IMR-90 (cell line): ENCODE measurements at regions not wholly inside any gene's neighbourhood (a gene's known extent, or its start where the extent isn't known, plus 50 kb on each side); places are given as distances from the start of the nearest gene placed in this dataset.

Experiments used
- ATAC-seq: fragments of 200-7000 bp; cut with Tn5 transposase; 2 replicates; pipeline ENCODE4 v1.9.1; 2020; ENCODE audit warnings: low read depth, mild to moderate bottlenecking, moderate library complexity
- BruUV-seq: library from RNA; stranded (reverse); fragments of 400-500 nt; replicated peaks from 2 replicates; lab custom pipeline; 2021; lab: Mats Ljungman, UMichigan
- CTCF ChIA-PET: fragments of 300-600 bp; formaldehyde crosslinking; extraction: SDS; loops from one replicate; lab custom pipeline; 2021; ENCODE audit warnings: antibody characterized with exemption; lab: Yijun Ruan, JAX
- POLR2A ChIA-PET: fragments of 300-600 bp; sonication (Branson Sonifier 250); formaldehyde crosslinking; loops from one replicate; lab custom pipeline; 2022; ENCODE audit warnings: antibody characterized with exemption; ENCODE audit not compliant: unreplicated experiment; lab: Charles Lee
- DNase-seq: peaks from one replicate; pipeline ENCODE4 v3.0.0; 2013
- H2AFZ ChIP-seq: replicated peaks from 2 replicates; pipeline ENCODE3; 2013; ENCODE audit warnings: low read length, mild to moderate bottlenecking; ENCODE audit not compliant: poor library complexity
- H2AK5ac ChIP-seq: 2 replicates; pipeline ENCODE4 v1.6.1; 2013; ENCODE audit warnings: low read depth, low read length, inconsistent platforms
- H2AK9ac ChIP-seq: replicated peaks from 2 replicates; pipeline ENCODE3; 2013; ENCODE audit warnings: mild to moderate bottlenecking, low read depth, low read length, moderate library complexity; ENCODE audit not compliant: poor library complexity
- H2BK120ac ChIP-seq: 2 replicates; pipeline ENCODE4 v1.6.1; 2013; ENCODE audit warnings: low read depth, low read length, inconsistent platforms
- H2BK15ac ChIP-seq: 3 replicates; pipeline ENCODE4 v1.6.1; 2013; ENCODE audit warnings: low read depth, low read length, inconsistent platforms
- H2BK20ac ChIP-seq: 2 replicates; pipeline ENCODE4 v1.6.1; 2013; ENCODE audit warnings: low read depth, mild to moderate bottlenecking, inconsistent platforms, low read length, moderate library complexity
- H2BK5ac ChIP-seq: 2 replicates; pipeline ENCODE4 v1.6.1; 2013; ENCODE audit warnings: mild to moderate bottlenecking, low read depth, low read length, inconsistent platforms; ENCODE audit not compliant: poor library complexity, severe bottlenecking
- H3K14ac ChIP-seq: replicated peaks from 2 replicates; pipeline ENCODE4 v1.6.1; 2013; ENCODE audit warnings: low read depth, low read length, inconsistent platforms
- H3K18ac ChIP-seq: 2 replicates; pipeline ENCODE4 v1.6.1; 2013; ENCODE audit warnings: low read depth, low read length, control low read depth
- H3K23ac ChIP-seq: 2 replicates; pipeline ENCODE4 v1.6.1; 2013; ENCODE audit warnings: low read depth, low read length, inconsistent platforms
- H3K27ac ChIP-seq: 2 replicates; pipeline ENCODE4 v1.5.1; 2013; ENCODE audit warnings: mild to moderate bottlenecking, control low read depth, low read length; ENCODE audit not compliant: insufficient read depth
- H3K27me3 ChIP-seq: 2 replicates; pipeline ENCODE4 v1.6.1; 2013; ENCODE audit warnings: low read length; ENCODE audit not compliant: control insufficient read depth, insufficient read depth
- H3K36me3 ChIP-seq: 2 replicates; pipeline ENCODE4 v1.6.1; 2013; ENCODE audit warnings: low read length, mixed read lengths; ENCODE audit not compliant: control insufficient read depth, insufficient read depth
- H3K4ac ChIP-seq: 2 replicates; pipeline ENCODE4 v1.6.1; 2013; ENCODE audit warnings: low read depth, low read length, inconsistent platforms
- H3K4me1 ChIP-seq: 2 replicates; pipeline ENCODE4 v1.6.1; 2013; ENCODE audit warnings: low read length, mixed read lengths; ENCODE audit not compliant: control insufficient read depth, insufficient read depth
- H3K4me2 ChIP-seq: 2 replicates; pipeline ENCODE4 v1.6.1; 2013; ENCODE audit warnings: low read depth, mild to moderate bottlenecking, control low read depth, low read length, moderate library complexity
- H3K4me3 ChIP-seq: 2 replicates; pipeline ENCODE4 v1.5.1; 2013; ENCODE audit warnings: low read depth, mild to moderate bottlenecking, control low read depth, low read length, moderate library complexity; ENCODE audit not compliant: insufficient read depth
- H3K56ac ChIP-seq: 2 replicates; pipeline ENCODE4 v1.6.1; 2013; ENCODE audit warnings: low read length, inconsistent platforms; ENCODE audit not compliant: insufficient read depth; ENCODE audit errors: extremely low read depth
- H3K79me1 ChIP-seq, 2 experiments: 2 replicates each; pipeline ENCODE4 v1.6.1; 2013; ENCODE audit warnings: low read length in 2 of 2, inconsistent platforms in 1 of 2, low read depth in 1 of 2
- H3K9ac ChIP-seq: 2 replicates; pipeline ENCODE4 v1.6.1; 2013; ENCODE audit warnings: low read depth, low read length, control low read depth
- H3K9me1 ChIP-seq: 2 replicates; pipeline ENCODE4 v1.6.1; 2013; ENCODE audit warnings: low read length, inconsistent platforms; ENCODE audit not compliant: insufficient read depth
- H3K9me3 ChIP-seq: 2 replicates; pipeline ENCODE4 v1.6.1; 2013; ENCODE audit warnings: low read length; ENCODE audit not compliant: control insufficient read depth, insufficient read depth
- H4K20me1 ChIP-seq: 2 replicates; pipeline ENCODE4 v1.6.1; 2013; ENCODE audit warnings: low read length, inconsistent platforms; ENCODE audit not compliant: insufficient read depth
- H4K5ac ChIP-seq: 2 replicates; pipeline ENCODE4 v1.6.1; 2013; ENCODE audit warnings: mild to moderate bottlenecking, low read depth, low read length, control low read depth
- H4K8ac ChIP-seq, 2 experiments: 2 replicates each; pipeline ENCODE4 v1.6.1; 2013; ENCODE audit warnings: low read depth in 2 of 2, low read length in 2 of 2, control low read depth in 1 of 2, inconsistent platforms in 1 of 2
- H4K91ac ChIP-seq: 2 replicates; pipeline ENCODE4 v1.6.1; 2013; ENCODE audit warnings: low read depth, low read length, inconsistent platforms; ENCODE audit not compliant: insufficient read depth
- BHLHE40 ChIP-seq: fragments of 150-350 bp; IDR thresholded peaks from 2 replicates; pipeline ENCODE4 v1.6.1; 2016; ENCODE audit warnings: mild to moderate bottlenecking, low read depth, low read length
- CTCF ChIP-seq: conservative IDR thresholded peaks from 2 replicates; pipeline ENCODE4 v1.5.1; 2012; ENCODE audit warnings: mild to moderate bottlenecking, low read depth, low read length, improper control_type of control experiment
- ELK1 ChIP-seq: fragments of 150-350 bp; IDR thresholded peaks from 2 replicates; pipeline ENCODE4 v1.6.1; 2016; ENCODE audit warnings: low read depth, mild to moderate bottlenecking, low read length, moderate library complexity, borderline replicate concordance
- FOS ChIP-seq: fragments of 150-350 bp; IDR thresholded peaks from 2 replicates; pipeline ENCODE4 v1.6.1; 2016; ENCODE audit warnings: low read depth, low read length
- MAFK ChIP-seq: IDR thresholded peaks from 2 replicates; pipeline ENCODE4 v1.6.1; 2012; ENCODE audit warnings: low read depth, low read length, improper control_type of control experiment
- NFE2L2 ChIP-seq: fragments of 150-350 bp; IDR thresholded peaks from 2 replicates; pipeline ENCODE4 v1.6.1; 2016; ENCODE audit warnings: low read depth, mild to moderate bottlenecking, low read length
- POLR2A ChIP-seq: IDR thresholded peaks from 2 replicates; pipeline ENCODE4 v1.6.1; 2012; ENCODE audit warnings: mild to moderate bottlenecking, low read depth, low read length
- RAD21 ChIP-seq: IDR thresholded peaks from 2 replicates; pipeline ENCODE4 v1.6.1; 2012; ENCODE audit warnings: low read length, improper control_type of control experiment
- RCOR1 ChIP-seq: IDR thresholded peaks from 2 replicates; pipeline ENCODE4 v1.6.1; 2012; ENCODE audit warnings: mild to moderate bottlenecking, low read length, improper control_type of control experiment; ENCODE audit not compliant: insufficient replicate concordance
- USF2 ChIP-seq: fragments of 150-350 bp; IDR thresholded peaks from 2 replicates; pipeline ENCODE4 v1.6.1; 2017; ENCODE audit warnings: mild to moderate bottlenecking, antibody characterized with exemption, low read length, low read depth
- WGBS, 2 experiments: methylation state at CpG; one replicate each; pipeline versions ENCODE4 v1.1.5 to v1.1.7; 2013; ENCODE audit warnings: missing lambda C conversion rate in 2 of 2; ENCODE audit not compliant: insufficient read length in 1 of 2; ENCODE audit errors: extremely low coverage in 2 of 2; 5-methylcytosine and 5-hydroxymethylcytosine counted together
- dilution Hi-C: fragments of 300-500 bp; cut with HindIII; formaldehyde crosslinking; loops from one replicate; pipeline ENCODE4 v1.14.3; 2018; ENCODE audit warnings: low sequenced_read_pairs; ENCODE audit not compliant: unreplicated experiment
- in situ Hi-C: fragments of 300-500 bp; cut with MboI; formaldehyde crosslinking; loops from 3 replicates; pipeline ENCODE4 v1.14.3; 2019; ENCODE audit warnings: low sequenced_read_pairs, inconsistent platforms, mixed read lengths
- intact Hi-C: fragments of 100-400 bp; cut with micrococcal nuclease; formaldehyde crosslinking; loops from 2 replicates; pipeline ENCODE4 v1.10.0; 2022

DNA sequence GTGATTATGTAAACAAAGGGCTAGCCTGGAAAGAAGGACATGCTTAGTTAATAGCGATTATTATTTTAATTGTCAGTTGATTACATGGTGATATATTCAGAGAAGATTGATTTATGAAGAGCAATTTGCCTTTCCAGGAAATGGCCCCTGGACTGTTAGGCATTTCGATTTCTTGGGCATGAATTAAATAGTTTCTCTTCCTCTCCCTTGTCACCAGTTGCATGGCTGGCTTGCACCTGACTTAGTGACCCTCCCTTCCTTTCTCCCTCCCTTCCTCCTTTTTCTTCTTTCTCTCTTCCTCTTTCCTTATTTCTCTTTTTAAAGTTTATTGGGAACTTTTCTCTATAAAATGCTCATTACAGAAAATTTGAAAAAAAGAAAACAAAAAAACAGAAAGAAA, 235.4 kb downstream of the CDC5L start:
- POLR2A ChIA-PET: no interaction called here

More for the DNA sequence above, 235.4 kb downstream of the CDC5L start:
- H3K14ac ChIP-seq: no peak overlapping the region
- H3K9me3 ChIP-seq: no peaks in the 10 kb centered on the region
- CTCF ChIA-PET: no interaction called here
- no peak overlapping the region for H4K8ac ChIP-seq
- H3K4ac ChIP-seq: no peak overlapping the region
- intact Hi-C loops (no loop called here), dilution Hi-C loops (no loop called here), in situ Hi-C loops (no loop called here)
- no peak overlapping the region for H3K27ac ChIP-seq
- ATAC-seq (no peak), DNase-seq (no peak)
- no peak overlapping the region for H3K18ac ChIP-seq
- H2AK5ac ChIP-seq: no peak overlapping the region
- no peaks in the 10 kb centered on the region for H3K79me1 ChIP-seq
- no peak overlapping the region for H3K9ac ChIP-seq
- no peak overlapping the region for H2AK9ac ChIP-seq
- H3K23ac ChIP-seq: no peak overlapping the region
- no CpG with 5 or more reads among the region's 2 CpGs for WGBS, 2 experiments
- BruUV-seq: no TSS peak
- H3K56ac ChIP-seq: no peak overlapping the region
- H3K27me3 ChIP-seq: peaks cover 37% of the 10 kb centered on the region
- no peak overlapping the region for H2BK20ac ChIP-seq
- TF ChIP-seq FOS (no peak), RCOR1 (no peak), BHLHE40 (no peak), NFE2L2 (no peak), USF2 (no peak), ELK1 (no peak), POLR2A (no peak), RAD21 (no peak), CTCF (no peak), MAFK (no peak)
- H2BK5ac ChIP-seq: no peak overlapping the region
- no peak overlapping the region for H4K5ac ChIP-seq
- H4K91ac ChIP-seq: no peak overlapping the region
- no peak overlapping the region for H2AFZ ChIP-seq
- H3K4me3 ChIP-seq: no peak overlapping the region
- H2BK120ac ChIP-seq: no peak overlapping the region
- no peaks in the 10 kb centered on the region for H4K20me1 ChIP-seq
- no peak overlapping the region for H3K4me2 ChIP-seq
- no peaks in the 10 kb centered on the region for H3K36me3 ChIP-seq
- H2BK15ac ChIP-seq: no peak overlapping the region
- peaks cover 2% of the 10 kb centered on the region; the same call in 1 of the 2 replicates for H3K9me1 ChIP-seq
- H3K4me1 ChIP-seq: no peaks in the 10 kb centered on the region
